GM21576 (cell line): ENCODE measurements at regions not wholly inside any gene's neighbourhood (a gene's known extent, or its start where the extent isn't known, plus 50 kb on each side); places are given as distances from the start of the nearest gene placed in this dataset.

ENCODE experiments used
- ATAC-seq: cut with Tn5 transposase; IDR thresholded peaks from one replicate; pipeline ENCODE4 v1.9.1; 2021; ENCODE audit warnings: mild to moderate bottlenecking, moderate library complexity; ENCODE audit not compliant: unreplicated experiment

DNA sequence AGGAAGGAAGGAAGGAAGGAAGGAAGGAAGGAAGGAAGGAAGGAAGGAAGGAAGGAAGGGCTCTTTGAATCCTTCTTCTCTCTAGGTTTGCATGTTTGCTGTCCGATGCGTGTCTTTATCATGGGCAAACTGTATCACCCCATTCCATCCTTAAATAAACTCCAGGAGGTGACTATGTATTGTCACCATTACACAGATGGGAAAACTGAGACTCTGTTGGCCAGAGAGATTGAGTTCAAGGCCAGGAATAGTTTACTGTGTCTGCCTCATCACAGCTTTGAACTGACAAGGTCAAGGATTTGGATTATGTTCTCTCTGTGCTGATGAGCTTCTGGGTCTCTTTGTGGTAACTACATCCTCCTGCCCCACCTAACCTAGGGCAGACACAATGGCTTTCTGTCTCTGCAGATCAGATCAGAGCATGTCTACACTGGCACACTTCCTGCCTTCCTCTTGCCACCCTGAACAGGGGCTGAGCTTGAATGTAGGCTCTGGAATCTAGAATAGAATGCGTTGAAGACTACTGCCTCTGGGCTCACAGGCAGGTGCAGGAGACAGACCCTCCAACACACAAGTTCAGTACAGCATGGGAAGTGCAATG is 78.9 kb upstream of the MAP1LC3B2 start:
- ATAC-seq, result no peak

DNA sequence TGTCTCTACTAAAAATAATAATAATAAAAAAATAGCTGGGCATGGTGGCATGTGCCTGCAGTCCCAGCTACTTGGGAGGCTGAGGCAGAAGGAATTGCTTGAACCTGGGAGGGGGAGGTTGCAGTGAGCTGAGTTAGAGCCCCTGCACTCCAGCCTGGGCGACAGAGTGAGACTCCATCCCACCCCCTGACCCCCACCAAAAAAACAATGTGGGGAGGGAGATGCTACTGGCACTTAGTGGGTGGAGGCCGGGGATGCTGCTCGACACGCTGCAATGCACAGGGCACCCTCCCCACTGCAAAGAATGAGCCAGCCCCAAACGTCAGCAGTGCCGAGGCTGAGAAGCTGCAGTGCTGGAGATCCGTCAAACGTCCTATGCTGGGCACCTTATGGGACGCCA is 77.5 kb upstream of the MAP1LC3B2 start:
- no peak for ATAC-seq

DNA sequence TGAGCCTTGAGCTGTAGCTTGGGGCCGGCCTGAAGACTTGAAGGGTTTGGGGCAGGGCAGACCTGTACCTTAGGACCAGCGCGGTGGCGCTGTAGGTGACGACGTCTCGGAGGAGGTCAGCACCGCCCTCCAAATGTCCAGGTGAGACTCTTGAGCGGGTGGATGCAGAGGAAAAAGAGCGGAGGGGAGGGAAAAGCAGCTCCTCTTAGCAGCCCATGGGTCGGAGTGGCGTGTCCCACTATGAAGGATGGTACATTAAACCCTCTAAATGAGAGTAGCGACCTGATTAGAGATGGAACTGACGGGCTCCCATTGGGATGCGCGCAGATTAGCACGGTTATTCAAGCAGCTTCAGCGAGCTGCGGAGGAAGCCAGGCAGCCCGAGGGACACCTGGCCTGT is 77.0 kb upstream of the MAP1LC3B2 start:
- ATAC-seq, result no peak

DNA sequence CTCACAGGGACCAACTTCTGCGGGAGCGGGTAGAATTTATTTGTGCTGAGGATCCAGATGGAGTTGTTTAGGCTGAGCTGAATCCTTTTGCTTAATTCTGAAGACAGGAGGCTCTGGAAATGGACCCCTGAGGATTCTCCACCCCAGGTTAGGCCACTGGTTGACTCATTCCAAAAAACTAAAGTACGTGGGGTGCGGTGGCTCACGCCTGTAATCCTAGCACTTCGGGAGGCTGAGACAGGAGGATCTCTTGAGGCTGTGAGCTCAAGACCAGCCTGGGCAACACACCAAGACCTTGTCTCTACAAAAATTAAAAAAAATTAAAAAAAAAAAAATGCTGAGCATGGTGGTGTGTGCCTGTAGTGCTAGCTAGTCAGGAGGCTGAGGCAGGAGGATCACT is 76.3 kb upstream of the MAP1LC3B2 start:
- ATAC-seq, result no peak

DNA sequence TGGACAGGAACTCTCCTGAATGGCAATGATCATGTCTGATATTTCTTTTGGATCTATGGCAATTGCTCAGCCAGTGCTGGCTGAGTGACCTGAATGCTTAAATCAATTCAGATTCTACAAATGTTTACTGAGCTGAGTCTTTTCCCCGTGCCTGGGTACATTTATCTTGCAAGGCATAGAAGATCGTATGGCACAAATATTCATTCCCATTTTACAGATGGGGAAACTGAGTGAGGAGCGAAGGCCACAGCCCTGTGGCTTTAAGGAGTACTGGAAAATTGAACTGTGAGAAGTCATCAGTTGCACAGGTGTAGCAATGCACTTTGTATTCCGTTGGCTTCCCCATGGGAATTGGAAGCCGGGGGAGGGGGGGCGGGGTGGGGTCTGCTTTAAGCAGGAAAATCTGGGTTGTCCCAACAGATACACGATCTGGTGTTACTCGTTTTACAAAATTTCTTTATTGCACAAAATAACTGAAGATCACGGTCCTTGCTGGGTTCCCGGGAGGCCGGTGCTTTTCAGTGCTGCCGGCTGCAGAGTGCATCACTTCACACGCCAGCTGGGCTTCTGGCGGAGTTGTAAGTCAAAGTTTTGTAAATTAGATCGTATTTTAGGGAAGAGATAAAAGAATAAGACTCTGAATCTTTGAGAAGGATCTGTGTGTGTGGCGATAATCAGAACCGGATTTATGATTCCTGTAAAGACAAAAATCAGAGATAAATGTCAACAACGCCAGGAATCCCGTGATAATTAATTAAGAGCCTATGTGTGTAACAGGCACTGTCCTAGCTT is 75.0 kb upstream of the MAP1LC3B2 start:
- no peak for ATAC-seq

DNA sequence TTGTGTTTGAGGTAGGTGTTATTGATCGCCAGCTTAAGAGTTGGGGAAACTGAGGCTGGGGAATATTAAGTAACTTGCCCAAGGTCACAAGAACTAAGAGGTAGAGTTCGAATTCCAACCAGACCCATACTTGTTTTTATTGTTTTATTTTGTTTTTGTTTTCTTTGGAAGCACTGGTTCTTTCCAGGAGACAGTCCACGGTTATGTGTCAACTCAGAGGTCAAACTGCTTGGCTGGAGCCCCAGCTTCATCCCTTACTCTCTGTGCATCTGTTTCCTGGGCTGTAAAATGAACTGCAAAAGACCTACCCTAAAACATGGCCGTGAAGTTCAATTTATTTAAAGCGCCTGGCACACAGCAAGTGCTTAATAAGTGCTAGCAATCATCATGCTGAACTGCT is 74.4 kb upstream of the MAP1LC3B2 start:
- ATAC-seq, result no peak

DNA sequence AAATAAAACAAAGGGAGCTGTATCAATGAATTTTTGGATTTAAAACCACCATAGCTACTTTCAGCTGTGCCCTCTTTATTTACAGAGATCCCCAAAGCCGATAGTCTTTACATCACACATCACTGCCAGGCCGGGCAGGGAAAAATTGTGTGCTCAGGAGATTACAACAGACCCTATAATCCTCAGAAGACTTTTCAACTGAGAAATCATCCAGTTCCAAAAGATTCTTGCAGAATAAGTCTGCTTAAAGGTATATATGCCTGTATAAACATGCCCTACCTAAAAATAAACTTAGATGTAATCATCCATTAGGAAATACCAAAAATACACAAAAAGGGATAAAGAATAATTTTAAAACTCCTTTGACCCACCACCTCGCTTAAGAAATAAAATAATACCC is 70.1 kb upstream of the MAP1LC3B2 start:
- ATAC-seq, result no peak

DNA sequence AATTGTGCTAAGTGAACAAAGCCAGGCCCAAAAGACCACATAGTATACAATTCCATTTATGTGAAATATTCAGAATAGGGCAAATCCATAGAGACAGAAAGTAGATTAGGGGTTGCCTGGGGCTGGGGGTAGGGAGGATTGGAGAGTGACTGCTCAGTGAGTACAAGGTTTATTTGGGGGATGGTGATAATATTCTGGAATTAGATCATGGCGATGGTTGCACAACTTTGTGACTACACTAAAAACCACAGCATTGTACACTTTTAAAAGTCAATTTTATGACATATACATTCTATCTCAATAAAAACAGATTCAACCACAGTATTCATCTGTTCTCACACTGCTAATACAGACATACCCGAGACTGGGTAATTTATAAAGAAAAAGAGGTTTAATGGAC is 68.7 kb upstream of the MAP1LC3B2 start:
- no peak for ATAC-seq

DNA sequence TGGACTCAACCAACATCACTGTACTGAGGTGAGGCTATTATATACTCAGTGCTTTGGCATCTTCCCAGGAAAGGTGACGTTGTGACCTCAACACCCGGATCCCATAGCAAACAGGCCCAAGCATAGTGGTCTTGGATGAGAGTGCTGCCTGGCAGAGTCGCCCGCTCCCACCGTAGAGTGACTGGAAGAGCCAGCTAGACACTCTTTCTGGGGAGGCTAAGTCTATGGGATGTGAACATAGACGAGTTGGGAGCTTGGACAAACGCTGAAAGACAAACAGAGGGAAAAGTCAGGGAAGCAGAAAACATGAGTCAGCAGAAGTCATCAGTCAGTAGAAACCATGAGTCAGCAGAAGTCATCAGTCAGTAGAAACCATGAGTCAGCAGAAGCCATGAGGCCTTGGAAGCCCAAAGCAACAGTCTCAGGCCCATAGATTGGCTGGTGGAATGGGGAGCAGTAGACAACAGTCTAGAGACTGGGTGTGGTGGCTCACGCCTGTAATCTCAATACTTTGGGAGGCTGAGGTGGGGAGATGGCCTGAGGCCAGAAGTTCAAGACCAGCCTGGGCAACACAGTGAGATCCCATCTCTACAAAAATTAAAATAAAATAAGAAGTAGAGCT is 66.4 kb upstream of the MAP1LC3B2 start:
- ATAC-seq, result no peak

DNA sequence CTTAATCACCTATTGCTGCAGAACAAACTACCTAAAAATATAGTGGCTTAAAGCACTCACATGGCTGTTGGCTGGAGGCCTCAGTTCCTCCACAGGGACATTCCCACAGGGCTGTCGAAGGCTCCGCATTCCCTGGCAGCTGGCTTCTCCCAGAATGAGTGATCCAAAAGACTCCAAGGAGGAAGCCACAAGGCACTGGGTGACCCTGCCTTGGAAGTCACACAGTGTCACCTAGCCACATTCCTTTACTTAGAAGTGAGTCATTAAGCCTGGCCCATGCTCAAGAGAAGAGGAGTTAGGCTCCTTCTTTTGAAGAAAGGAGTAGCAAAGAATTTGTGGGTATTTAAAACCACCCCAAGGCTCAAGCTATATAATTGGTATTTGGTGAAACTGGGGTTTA is 63.9 kb upstream of the MAP1LC3B2 start:
- ATAC-seq, result no peak

DNA sequence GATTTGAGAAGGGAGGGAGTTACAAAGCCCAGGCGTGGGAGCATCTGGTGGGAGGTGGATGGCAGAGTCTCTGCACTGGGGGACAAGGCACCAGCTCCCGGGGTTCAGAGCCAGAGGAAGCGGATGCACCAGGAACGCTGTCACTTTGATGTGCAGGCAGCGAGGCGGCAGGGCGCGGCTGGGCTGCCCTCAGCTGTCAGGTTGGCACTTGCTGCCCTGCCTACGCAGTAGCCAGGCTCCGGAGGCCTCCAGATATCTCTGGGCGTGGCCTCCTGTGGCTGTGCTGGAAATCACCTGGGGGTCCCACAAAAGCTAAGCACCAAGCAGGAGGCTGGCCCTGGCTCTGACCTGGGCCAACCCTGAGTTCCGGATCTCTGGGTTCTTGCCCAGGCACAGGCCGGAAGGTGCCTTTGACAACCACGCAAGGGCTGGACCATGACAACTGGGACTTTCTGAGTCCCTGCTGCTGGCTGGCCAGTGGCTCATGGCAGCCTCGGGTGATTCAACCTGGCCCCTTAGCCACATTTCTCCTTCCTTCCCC is 62.1 kb upstream of the MAP1LC3B2 start:
- ATAC-seq, result no peak

DNA sequence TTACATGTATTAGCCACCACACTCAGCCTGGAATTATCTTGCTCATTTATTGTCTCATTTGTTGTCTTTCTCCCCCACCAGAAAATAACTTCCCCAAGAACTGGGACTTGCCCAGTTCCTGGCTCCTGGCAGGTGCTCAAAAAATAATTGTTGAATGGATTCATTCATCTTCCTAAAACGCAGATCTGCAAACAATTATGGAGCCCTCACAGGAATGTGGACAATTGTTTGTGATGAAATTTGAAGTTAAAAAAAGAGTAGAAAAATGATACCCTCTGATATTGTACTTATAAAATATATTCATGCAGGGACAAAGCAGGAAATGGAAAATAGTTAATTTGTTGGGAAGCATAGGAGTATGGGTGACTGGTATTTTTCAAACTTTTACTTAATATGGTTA is 60.7 kb upstream of the MAP1LC3B2 start:
- no peak for ATAC-seq

DNA sequence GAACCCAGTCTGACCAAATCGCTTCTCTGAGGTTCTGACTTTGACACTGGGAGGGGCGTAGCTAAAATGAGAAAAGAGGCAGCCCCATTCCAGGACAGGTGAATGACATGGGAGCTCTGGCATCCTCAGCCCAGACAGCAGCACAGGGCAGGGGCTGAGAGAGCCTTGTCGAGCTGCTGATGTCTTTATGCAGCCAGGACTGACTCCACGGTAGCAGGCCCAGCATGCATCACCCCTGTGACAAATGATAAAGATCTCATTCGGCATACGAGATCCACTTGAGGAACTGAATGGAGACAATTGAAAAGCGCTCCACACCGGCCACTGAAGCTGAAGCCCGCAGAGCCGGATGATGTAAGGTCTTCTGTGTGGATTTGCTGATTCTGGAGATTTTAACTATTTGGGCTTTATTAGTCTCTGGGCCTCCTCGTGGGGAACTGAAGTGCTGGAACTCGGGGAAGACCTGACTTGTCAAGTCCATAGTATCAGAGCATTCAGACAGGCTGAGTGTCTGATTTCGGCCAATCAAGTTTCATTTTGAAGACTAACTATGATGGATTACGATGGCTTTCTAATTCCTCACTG is 56.9 kb upstream of the MAP1LC3B2 start:
- ATAC-seq, result no peak

DNA sequence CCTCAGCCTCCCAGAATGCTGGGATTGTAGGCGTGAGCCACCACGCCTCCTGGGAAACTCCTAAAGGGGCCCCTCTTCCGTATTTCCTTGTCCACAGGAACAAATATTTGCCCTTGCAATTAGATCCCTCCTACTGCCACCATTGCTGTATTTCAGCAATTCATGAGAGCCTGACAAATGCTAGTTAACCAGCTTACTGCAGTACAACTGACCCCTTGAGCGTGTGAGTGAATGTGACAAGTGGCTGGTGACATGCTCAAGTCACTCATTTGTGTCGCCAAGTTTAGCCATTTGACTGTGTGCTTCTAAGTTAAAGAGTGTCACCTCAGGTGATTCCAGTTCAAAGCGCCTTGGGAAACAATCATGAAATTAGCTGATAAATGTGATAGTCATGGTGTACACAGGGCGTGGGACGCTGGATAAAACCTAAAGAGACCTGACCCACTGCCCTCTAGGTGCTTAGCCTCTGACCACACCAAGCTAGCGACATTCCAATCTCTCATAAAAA is 56.1 kb upstream of the MAP1LC3B2 start:
- ATAC-seq, result no peak

DNA sequence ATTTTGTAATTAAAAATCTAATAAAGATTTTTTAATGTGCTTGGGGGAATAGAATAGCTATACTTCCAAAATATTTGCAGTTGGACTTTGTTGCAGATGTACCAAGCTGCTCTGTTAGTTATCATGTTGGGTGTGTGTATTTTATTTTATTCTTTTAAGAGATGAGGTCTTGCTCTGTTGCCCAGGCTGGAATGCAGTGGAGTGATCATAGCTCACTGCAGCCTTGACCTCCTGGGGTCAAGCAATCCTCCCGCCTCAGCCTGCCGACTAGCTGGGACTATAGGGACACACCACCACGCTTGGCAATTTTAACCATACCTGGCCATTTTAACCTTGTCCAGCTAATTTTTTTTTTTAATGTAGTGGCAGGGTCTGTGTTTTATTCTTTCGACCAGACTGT is 54.7 kb upstream of the MAP1LC3B2 start:
- no peak for ATAC-seq

DNA sequence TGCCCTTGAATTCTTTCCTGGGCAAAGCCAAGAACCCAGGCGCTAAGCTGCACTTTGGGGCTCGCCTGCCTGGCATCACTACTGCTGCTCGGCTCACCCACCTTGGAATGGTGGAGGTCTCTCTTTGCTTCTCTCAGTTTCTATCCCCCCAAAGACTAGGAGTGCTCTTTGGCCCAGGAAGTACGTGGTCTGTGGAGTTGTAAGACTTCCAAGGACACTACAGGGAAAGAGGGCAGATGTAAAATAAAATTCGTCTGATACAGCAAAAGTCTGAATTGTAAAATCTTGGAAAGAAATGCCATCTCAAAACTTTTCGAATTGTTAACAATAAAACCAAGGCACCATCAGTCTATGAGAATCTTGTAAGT is 52.5 kb upstream of the MAP1LC3B2 start:
- ATAC-seq, result no peak

DNA sequence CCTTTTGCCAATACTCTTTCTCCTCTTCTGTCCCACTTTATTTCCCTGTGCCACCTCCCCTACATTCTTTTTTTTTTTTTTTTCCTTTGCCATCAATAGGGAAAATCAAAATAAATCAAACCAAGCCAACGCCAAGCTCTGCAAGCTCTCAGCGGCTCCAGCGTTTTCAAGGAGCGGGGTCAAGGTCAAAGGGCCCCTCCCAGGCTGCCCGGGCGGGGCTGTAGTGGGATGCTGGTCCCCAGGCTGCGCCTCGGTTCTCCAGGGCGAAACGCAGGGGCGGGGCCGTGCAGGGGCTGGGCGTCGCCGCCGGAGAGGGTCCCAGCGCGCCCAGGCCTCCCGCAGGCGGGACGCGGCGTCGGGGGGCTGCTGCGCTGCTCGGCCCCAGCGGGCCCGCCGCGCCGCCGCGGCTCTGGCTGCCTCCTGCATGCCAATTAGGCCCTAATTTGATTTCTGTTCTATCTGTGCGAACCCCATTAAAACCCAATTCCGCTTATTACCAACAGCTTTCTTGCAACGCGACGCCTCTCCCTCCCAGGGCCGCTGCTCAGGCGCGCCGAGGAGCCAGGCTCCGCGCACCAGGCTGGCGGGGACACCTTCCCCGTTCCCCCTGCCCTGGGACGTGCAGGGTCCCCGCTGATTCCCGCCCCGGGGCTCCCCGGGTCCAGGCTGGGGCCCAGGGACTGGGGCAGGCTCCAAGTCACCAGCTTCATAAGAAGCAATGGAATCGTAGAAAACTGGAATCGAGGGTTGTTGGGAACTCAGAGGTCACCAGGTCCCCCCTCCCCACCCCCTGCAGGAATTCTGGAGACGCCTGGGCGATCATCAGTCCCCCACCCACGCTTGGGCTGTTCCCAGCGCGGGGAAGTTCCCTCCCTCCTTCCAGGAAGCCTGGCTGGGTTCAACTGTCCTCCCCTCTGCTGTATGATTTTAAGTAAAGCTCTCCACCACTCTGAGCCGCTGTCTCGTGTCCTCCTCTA is 50.7 kb upstream of the MAP1LC3B2 start:
- no peak for ATAC-seq
